H9 (cell line): ENCODE measurements at regions not wholly inside any gene's neighbourhood (a gene's known extent, or its start where the extent isn't known, plus 50 kb on each side); places are given as distances from the start of the nearest gene placed in this dataset.

Source experiments
- DNase-seq: peaks from one replicate; pipeline ENCODE4 v3.0.0-alpha.2; 2017
- H2AFZ ChIP-seq: one replicate; pipeline ENCODE4 v1.6.1; 2013; ENCODE audit warnings: mild to moderate bottlenecking, low read length, control low read depth, moderate library complexity
- H2AK5ac ChIP-seq: 2 replicates; pipeline ENCODE4 v1.6.1; 2013; ENCODE audit warnings: low read length, control low read depth, mixed read lengths; ENCODE audit not compliant: insufficient read length
- H2BK120ac ChIP-seq: one replicate; pipeline ENCODE4 v1.6.1; 2013; ENCODE audit warnings: low read depth, mild to moderate bottlenecking, low read length, control low read depth, inconsistent platforms; ENCODE audit not compliant: poor library complexity, severe bottlenecking
- H2BK12ac ChIP-seq: 2 replicates; pipeline ENCODE4 v1.6.1; 2013; ENCODE audit warnings: low read length, control low read depth, mixed read lengths, low read depth; ENCODE audit not compliant: insufficient read length
- H2BK15ac ChIP-seq: 2 replicates; pipeline ENCODE4 v1.6.1; 2013; ENCODE audit warnings: low read depth, low read length, control low read depth
- H2BK20ac ChIP-seq: one replicate; pipeline ENCODE4 v1.6.1; 2013; ENCODE audit warnings: low read depth, mild to moderate bottlenecking, low read length, control low read depth, inconsistent platforms; ENCODE audit not compliant: poor library complexity, severe bottlenecking
- H2BK5ac ChIP-seq: 2 replicates; pipeline ENCODE4 v1.6.1; 2013; ENCODE audit warnings: low read length, control low read depth, mixed read lengths; ENCODE audit not compliant: insufficient read length
- H3K14ac ChIP-seq: 2 replicates; pipeline ENCODE4 v1.6.1; 2013; ENCODE audit warnings: low read length, control low read depth; ENCODE audit not compliant: insufficient read depth
- H3K18ac ChIP-seq: 2 replicates; pipeline ENCODE4 v1.6.1; 2013; ENCODE audit warnings: low read depth, mild to moderate bottlenecking, mixed read lengths, low read length, control low read depth; ENCODE audit not compliant: insufficient read length
- H3K23ac ChIP-seq: 2 replicates; pipeline ENCODE4 v1.6.1; 2013; ENCODE audit warnings: low read length, control low read depth, mixed read lengths, low read depth; ENCODE audit not compliant: insufficient read length
- H3K23me2 ChIP-seq: 2 replicates; pipeline ENCODE4 v1.6.1; 2013; ENCODE audit warnings: low read depth, mild to moderate bottlenecking, mixed read lengths, low read length, control low read depth; ENCODE audit not compliant: insufficient read length, poor library complexity, severe bottlenecking
- H3K27ac ChIP-seq: 2 replicates; pipeline ENCODE4 v1.5.1; 2013; ENCODE audit warnings: low read length, control low read depth, mixed read lengths, low read depth; ENCODE audit not compliant: insufficient read length
- H3K27me3 ChIP-seq: 2 replicates; pipeline ENCODE4 v1.6.1; 2013; ENCODE audit warnings: low read length, control low read depth, inconsistent platforms; ENCODE audit not compliant: insufficient read depth
- H3K4ac ChIP-seq: 2 replicates; pipeline ENCODE4 v1.6.1; 2013; ENCODE audit warnings: low read depth, mild to moderate bottlenecking, control low read depth, inconsistent platforms, low read length, moderate library complexity
- H3K4me1 ChIP-seq: 2 replicates; pipeline ENCODE4 v1.6.1; 2013; ENCODE audit warnings: low read length, control low read depth, inconsistent platforms; ENCODE audit not compliant: insufficient read depth
- H3K4me2 ChIP-seq: 2 replicates; pipeline ENCODE4 v1.6.1; 2013; ENCODE audit warnings: low read length, control low read depth, mixed read lengths; ENCODE audit not compliant: insufficient read length, insufficient read depth
- H3K56ac ChIP-seq: 2 replicates; pipeline ENCODE4 v1.6.1; 2013; ENCODE audit warnings: low read depth, mild to moderate bottlenecking, mixed read lengths, low read length, control low read depth; ENCODE audit not compliant: insufficient read length
- H3K79me1 ChIP-seq: 2 replicates; pipeline ENCODE4 v1.6.1; 2013; ENCODE audit warnings: low read depth, mild to moderate bottlenecking, moderate library complexity, low read length, control low read depth, inconsistent platforms; ENCODE audit not compliant: insufficient read depth, poor library complexity, severe bottlenecking
- H3K79me2 ChIP-seq: 2 replicates; pipeline ENCODE4 v1.6.1; 2013; ENCODE audit warnings: low read length, control low read depth, inconsistent platforms; ENCODE audit not compliant: insufficient read depth
- H3K9ac ChIP-seq: 2 replicates; pipeline ENCODE4 v1.6.1; 2013; ENCODE audit warnings: low read length, control low read depth, mixed read lengths; ENCODE audit not compliant: insufficient read length; ENCODE audit errors: extremely low read depth
- H3K9me3 ChIP-seq: one replicate; pipeline ENCODE4 v1.6.1; 2013; ENCODE audit warnings: low read depth, low read length, inconsistent platforms; ENCODE audit not compliant: control insufficient read depth
- H3T11ph ChIP-seq: one replicate; pipeline ENCODE4 v1.6.1; 2013; ENCODE audit warnings: mild to moderate bottlenecking, low read length, control low read depth, inconsistent platforms
- H4K20me1 ChIP-seq: one replicate; pipeline ENCODE4 v1.6.1; 2013; ENCODE audit not compliant: control insufficient read depth, insufficient read length, insufficient read depth
- H4K5ac ChIP-seq: 2 replicates; pipeline ENCODE4 v1.6.1; 2013; ENCODE audit warnings: low read depth, mild to moderate bottlenecking, mixed read lengths, low read length, control low read depth; ENCODE audit not compliant: insufficient read length
- H4K8ac ChIP-seq: replicated peaks from 2 replicates; pipeline ENCODE4 v1.6.1; 2013; ENCODE audit warnings: low read length, control low read depth, mixed read lengths, low read depth; ENCODE audit not compliant: insufficient read length
- H4K91ac ChIP-seq: 2 replicates; pipeline ENCODE4 v1.6.1; 2013; ENCODE audit warnings: low read depth, mild to moderate bottlenecking, moderate library complexity, mixed read lengths, low read length, control low read depth; ENCODE audit not compliant: insufficient read length
- H3K27ac Mint-ChIP-seq, 3 experiments: 2 replicates in 2 of 3; 3 replicates in 1 of 3; pipeline ENCODE4 v1.8.0; 2020 to 2021; ENCODE audit warnings: mixed read lengths in 3 of 3, mild to moderate bottlenecking in 1 of 3, moderate library complexity in 1 of 3
- H3K27me3 Mint-ChIP-seq: 2 replicates; pipeline ENCODE4 v1.8.0; 2021; ENCODE audit warnings: low read depth, mild to moderate bottlenecking, moderate library complexity, mixed read lengths
- H3K36me3 Mint-ChIP-seq, 3 experiments: 2 replicates in 2 of 3; 3 replicates in 1 of 3; pipeline ENCODE4 v1.8.0; 2020 to 2021; ENCODE audit warnings: low read depth in 3 of 3, mixed read lengths in 3 of 3; ENCODE audit not compliant: insufficient read depth in 1 of 3
- H3K4me1 Mint-ChIP-seq, 2 experiments: 2 replicates each; pipeline ENCODE4 v1.8.0; 2020; ENCODE audit warnings: mixed read lengths in 2 of 2
- H3K4me3 Mint-ChIP-seq, 2 experiments: 2 replicates in 1 of 2; 3 replicates in 1 of 2; pipeline ENCODE4 v1.8.0; 2020 to 2021; ENCODE audit warnings: mild to moderate bottlenecking in 2 of 2, mixed read lengths in 2 of 2, moderate library complexity in 1 of 2
- H3K9me3 Mint-ChIP-seq, 2 experiments: 2 replicates in 1 of 2; 3 replicates in 1 of 2; pipeline ENCODE4 v1.8.0; 2020; ENCODE audit warnings: mild to moderate bottlenecking in 2 of 2, mixed read lengths in 2 of 2, moderate library complexity in 1 of 2
- CTCF ChIP-seq: fragments of 200-600 bp; sonication (generic); conservative IDR thresholded peaks from 3 replicates; pipeline ENCODE4 v1.8.0; 2021; ENCODE audit warnings: antibody characterized with exemption, mild to moderate bottlenecking
- WGBS: extraction: QIAGEN DNeasy Blood & Tissue Kit; methylation state at CpG from one replicate; pipeline ENCODE4 v1.1.7; 2013; ENCODE audit warnings: missing lambda C conversion rate, low lambda C conversion rate, mixed read lengths; ENCODE audit not compliant: insufficient read length; ENCODE audit errors: extremely low coverage; 5-methylcytosine and 5-hydroxymethylcytosine counted together

- no peak overlapping the region for H2AK5ac ChIP-seq
- WGBS, result no CpG with 5 or more reads among the region's 3 CpGs
- no peak overlapping the region for H3K4me2 ChIP-seq
- no peak overlapping the region for H3T11ph ChIP-seq
- no peak overlapping the region for H2BK20ac ChIP-seq
- Mint-ChIP-seq H3K9me3 (no peaks in the 10 kb centered on the region), H3K4me1 (peaks cover 10 to 12% of the 10 kb centered on the region in 2 experiments), H3K4me3 (no peak overlapping the region), H3K27ac (no peak overlapping the region), H3K36me3 (peaks cover 16 to 22% (median 22%) of the 10 kb centered on the region in 3 experiments), H3K27me3 (no peaks in the 10 kb centered on the region)
- H3K27ac ChIP-seq, result no peak overlapping the region
- no peak overlapping the region for H4K91ac ChIP-seq
- no peaks in the 10 kb centered on the region for H3K9me3 ChIP-seq
- H3K4me1 ChIP-seq, result peaks cover under 1% of the 10 kb centered on the region; the same call in 1 of the 2 replicates
- no peak overlapping the region for H3K14ac ChIP-seq
- no peaks in the 10 kb centered on the region for H3K79me1 ChIP-seq
- H3K79me2 ChIP-seq, result no peaks in the 10 kb centered on the region
- H2AFZ ChIP-seq, result no peak overlapping the region
- no peaks in the 10 kb centered on the region for H4K20me1 ChIP-seq
- H3K4ac ChIP-seq, result no peak overlapping the region
- H3K9ac ChIP-seq, result no peak overlapping the region
- H3K27me3 ChIP-seq, result no peaks in the 10 kb centered on the region
- no peak overlapping the region for H2BK120ac ChIP-seq
- no peak overlapping the region for H3K18ac ChIP-seq
- TF ChIP-seq CTCF, result no peak
- H2BK15ac ChIP-seq, result no peak overlapping the region
- H2BK12ac ChIP-seq, result no peak overlapping the region
- no peak overlapping the region for H2BK5ac ChIP-seq
- H3K56ac ChIP-seq, result no peak overlapping the region
- no peak overlapping the region for H3K23ac ChIP-seq
- H4K8ac ChIP-seq, result no peak overlapping the region
- DNase-seq, result no peak
- no peak overlapping the region for H4K5ac ChIP-seq
- no peaks in the 10 kb centered on the region for H3K23me2 ChIP-seq
Measured at GRCh38 chr9:715743-716400, 125.6 kb upstream of the DMRT1 start.
